NCI-H748 treated with DMSO at 0.1 percent for 48 hours (cell line): ENCODE measurements at regions not wholly inside any gene's neighbourhood (a gene's known extent, or its start where the extent isn't known, plus 50 kb on each side); places are given as distances from the start of the nearest gene placed in this dataset.
A peak's percentile ranks its signal among the peaks of the same experiment; 100 is the strongest.

ENCODE experiments used
- DNase-seq: peaks from one replicate; lab custom pipeline; 2025; lab: John Stamatoyannopoulos, UW

DNA sequence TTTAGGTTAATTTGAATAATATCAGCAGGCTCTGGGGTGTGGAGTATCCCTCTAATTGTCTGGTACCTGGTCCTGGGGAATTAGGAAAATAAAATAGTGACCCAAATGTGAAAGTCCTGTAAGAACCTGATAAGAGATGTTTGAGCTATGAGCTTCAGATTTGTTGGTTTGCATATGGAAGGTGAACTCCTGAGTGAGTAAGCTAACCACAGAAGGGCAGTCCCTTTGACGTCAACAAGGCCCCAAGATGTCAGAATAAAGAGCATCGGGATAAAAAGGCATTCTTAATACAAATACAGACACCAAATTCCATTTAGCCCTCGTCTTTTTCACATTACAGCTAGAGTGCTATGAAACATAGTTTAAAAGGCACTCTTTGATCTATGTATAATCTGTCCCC is 1366.3 kb upstream of the TMEFF2 start:
- no peak for DNase-seq

DNA sequence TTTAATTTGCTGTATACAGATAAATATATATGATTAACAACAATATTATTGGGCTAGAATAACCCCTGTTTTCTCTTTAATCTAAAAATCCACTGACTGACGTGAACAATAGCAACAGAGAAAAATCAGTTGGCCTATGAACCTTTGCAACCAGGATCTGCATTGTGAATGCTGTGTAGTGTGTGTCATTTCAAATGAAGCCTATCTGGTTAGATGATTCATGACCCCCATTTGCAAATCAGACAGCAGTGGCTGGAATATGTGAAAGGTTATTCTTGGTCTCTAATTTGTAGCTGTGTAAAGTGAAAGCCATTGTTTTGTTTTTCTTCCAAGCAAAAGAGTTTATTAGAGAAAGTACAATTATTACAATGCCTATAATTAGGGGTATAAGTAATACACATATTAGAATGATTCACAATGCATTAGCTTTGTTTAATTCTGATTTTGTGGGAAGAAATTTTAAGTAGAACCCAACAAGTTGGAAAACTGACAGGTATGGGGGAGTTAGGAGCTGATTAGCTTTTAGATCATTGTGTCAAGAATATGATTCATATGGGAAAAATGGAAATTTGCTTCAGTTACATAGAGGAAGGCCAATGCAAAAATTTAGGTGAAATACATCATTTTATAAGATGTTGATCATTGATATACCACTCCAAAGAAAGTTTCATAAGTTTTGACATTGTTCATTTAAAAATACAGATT is 1362.2 kb upstream of the TMEFF2 start:
- no peak for DNase-seq

DNA sequence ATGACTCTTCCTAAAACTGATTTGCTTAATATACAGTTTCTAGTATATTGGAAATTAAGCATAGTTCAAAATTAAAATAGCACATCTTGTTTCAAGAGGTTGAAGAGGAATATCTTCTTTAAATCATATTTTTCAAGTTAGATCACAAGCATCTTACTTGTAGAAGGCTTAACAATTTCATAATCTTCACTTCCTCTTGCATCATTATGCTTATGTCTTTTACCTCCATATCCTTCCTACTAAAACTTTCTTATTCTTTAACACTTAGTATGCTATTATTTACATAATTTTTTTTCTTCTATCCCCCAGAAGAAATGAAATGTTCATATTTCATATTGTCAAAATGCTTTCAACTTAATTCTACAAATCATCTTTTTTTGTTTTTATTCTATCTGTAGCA is 1354.9 kb upstream of the TMEFF2 start:
- DNase-seq: no peak

DNA sequence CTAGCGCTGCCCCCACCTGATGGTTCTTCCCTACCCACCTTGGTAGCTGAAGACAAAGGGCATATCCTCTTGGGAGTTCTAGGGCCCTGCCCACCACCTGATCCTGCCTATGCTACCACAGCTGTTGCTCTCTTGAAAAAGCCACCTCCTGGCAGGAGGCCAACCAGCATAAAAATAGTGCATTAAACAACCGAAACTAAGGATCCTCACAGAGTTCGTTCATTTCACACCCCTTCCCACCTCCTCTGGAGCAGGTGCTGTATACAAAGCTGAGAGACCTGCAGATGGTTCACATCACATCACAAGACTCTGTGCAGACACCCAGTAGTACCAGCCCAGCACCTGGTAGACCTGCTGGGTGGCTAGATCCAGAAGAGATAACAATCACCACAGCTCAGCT is 1348.0 kb upstream of the TMEFF2 start:
- peak; percentile 52 for DNase-seq

DNA sequence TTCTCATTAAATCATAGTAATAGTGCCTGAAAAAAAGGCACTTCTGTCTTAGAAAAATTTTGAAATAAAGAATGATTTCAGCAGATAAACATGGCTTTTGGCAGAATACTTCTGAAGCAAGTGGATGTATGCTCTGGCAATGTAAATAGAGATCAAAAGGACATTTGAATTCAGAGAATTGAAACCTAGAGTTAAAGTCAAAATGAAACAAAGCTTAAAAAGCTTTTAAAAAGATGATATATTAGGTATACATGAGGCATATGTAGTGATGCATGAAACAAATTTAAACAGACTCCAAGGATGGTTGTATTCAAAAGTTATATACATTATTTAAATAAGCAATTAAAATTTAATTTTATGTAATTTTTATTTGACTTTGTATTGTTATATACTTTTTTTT is 1344.5 kb upstream of the TMEFF2 start:
- no peak for DNase-seq

DNA sequence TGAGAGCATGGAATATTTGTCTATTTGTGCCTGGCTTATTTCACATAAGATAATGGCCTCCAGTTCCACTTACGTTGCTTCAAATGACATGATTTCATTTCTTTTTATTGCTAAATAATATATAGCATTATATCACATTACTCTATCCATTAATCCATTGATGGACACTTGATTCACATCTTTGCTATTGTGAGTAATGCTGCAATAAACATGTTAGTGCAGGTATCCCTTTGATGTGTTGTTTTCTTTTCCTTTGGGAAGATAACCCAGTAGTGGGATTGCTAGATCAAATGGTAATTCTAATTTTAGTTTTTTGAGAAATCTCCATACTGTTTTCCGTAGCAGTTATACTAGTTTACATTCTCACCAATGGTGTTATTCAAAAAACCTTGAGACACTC is 1343.3 kb upstream of the TMEFF2 start:
- no peak for DNase-seq

DNA sequence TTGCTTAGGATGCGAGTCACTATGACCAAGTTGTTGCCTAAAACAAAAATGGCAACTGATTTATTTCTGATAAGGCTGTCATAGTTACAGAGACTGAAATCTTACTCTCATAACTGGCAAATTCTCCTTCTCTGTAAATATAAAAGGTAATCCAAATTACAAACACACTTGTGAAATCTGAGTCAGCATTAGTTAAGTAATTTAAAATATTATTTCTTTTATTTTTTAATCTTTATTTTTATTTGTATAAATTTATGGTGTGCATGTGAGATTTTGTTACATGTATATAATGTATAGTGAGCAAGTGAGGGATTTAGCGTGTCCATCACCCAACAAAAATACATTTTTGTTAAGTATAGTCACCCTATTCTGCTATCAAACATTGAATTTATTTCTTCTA is 1342.8 kb upstream of the TMEFF2 start:
- no peak for DNase-seq

DNA sequence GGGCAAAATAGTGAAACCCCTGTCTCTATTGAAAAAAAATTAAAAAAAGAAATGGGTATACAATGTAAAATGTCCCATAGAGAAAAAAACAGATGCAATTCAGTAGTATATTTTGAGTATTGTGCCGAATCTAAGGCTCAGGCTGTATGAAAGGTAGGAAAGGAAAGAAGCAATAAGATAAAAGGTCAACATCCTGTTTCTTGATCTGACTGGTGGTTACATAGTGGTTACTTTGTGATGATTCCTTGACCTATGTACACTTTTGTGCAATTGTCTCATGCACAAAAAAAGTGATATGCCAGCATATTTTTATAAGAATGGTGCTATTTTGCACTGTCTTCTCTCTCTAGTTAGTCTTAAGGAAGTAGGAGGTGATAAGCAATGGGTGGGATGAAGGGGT is 1333.7 kb upstream of the TMEFF2 start:
- DNase-seq: no peak

DNA sequence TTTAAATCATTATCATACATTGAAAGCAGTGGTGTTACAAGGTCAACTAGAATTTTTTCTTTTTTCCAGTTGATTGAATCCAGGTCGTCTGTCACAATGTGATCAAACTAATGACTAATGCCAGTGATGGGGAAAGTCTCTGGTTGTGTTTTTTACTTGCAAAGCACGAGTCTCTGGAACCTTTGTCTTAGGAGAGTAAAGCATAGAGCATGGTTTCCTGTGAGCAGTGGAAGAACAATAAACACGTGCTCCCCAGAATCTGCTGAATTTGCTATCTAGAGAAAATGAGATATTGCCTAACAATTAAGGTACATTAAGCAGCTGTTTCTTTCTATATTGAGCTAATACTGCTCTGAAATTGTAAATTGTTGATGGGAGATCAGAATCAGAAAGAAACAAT is 1332.4 kb upstream of the TMEFF2 start:
- DNase-seq: no peak

DNA sequence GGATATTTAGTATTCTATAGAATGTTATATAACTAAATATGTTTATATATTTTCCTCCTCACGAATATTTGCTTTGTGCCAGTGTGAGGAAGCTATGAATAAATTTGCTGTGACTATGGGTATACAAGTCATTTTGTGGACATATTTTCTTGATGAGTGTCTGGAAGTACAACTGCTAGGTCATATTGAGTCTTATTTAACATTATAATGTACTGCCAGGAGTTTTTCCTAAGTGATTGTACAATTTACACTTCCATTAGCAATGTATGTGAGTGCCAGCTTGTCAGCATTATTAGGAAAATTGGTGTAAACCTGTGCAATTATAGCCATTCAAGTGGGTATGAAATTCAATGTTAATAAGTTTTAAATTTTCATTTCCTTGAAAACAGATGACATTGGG is 1328.9 kb upstream of the TMEFF2 start:
- DNase-seq: no peak

DNA sequence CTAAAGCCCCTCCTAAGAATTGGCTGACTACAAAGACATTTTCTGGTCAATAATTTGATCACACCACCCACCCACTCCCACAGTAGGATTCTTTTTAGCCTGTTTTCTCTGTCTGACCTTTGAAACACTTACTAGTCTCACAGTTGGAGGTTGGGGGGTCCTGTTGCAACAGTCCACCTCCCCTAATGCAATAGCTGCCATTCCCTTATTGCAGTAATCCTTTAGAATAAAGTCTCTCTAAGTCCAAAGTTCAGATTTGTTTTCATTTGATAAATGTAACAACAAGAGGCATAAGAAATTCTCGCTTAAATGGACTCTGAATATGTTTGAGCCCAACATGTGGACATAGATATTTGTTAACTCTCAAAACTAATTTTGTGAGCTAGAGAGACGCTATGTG is 1326.8 kb upstream of the TMEFF2 start:
- DNase-seq: no peak

DNA sequence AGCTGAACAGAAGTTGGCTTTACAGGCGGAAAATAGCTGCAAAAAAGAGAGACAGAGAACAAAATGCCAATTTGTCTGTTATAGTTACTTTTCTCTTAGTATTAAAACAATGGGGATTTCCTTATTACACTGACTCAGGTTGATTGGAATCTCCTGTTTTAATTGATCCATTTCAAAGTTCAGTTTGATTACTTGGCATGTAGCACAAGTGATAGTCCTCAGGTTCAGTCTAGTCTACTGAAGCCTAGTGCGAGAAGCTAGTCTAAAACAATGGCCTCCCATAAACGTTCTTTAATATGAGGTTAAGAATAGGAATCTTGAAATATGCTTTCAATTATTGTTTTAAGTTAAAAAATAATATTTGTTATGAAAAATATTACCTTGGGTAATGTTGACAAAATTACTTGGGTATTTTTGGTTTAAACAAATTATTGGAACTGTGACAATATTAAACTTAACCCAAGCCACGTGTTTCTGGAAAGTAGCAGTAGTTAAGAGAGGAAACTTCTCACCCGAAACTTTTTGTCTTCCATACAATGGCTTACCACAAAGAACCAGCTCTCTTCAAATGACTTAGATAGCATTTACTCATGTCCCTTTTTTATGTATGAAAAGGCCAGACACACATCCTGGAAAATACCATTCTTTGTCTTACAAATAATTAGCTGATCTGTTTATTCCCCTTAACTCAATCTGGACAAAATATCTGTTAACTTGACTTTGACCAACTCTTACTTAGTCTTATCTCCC is 1326.2 kb upstream of the TMEFF2 start:
- DNase-seq: no peak

DNA sequence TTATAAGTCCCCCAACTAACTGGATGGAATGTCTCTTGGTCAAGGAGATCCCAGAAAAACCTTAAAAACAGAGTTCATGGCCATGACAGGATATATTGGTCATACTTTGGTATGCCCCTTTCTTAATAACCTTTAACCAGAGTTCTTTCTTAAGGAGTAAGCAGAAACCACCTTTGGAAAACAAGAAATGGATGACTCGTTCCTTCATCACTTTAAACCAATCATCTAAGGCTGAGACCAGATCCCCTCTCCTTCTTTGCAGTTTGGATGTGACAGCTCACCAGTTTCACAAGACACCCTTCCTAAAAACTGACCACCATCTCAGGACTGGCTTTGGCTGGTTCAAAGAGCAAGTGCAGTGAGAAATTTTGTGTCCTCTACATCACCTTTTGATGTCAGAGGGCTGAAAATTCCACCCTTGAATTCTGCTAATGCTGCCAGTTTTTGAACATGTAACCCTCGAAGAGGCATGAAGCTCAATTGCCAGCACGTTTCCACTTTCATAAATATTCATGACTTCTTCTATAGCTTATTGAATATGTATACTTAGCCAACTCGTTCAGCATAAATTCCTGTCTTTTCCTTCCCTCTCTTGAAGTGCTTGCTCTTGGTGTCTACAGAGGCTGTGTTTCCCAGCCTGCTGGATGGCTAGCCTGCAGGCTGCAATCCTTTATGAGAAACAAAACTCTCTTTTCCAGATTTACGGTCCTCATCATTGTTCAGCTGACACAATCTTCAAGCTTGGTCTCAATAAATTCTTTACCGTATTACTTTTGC is 1323.5 kb upstream of the TMEFF2 start:
- DNase-seq: no peak

DNA sequence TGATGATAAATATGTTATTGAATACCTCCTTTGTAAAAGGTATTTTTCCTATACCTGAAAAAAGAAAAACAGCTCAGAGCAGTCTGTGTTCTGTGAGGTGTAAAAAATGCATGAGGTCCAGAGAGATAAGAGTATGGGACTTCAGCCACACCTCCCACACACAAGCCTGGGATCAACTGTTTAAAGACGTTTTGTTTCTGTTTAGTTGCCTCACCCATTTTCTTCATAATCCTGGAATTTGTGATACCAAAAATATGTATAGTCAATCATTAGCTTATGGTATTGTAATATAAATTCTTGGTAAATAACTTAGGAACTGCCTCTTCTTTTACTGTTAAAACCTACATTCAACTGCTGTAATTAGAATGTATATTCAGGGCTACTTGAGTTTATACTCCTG is 1322.9 kb upstream of the TMEFF2 start:
- no peak for DNase-seq

DNA sequence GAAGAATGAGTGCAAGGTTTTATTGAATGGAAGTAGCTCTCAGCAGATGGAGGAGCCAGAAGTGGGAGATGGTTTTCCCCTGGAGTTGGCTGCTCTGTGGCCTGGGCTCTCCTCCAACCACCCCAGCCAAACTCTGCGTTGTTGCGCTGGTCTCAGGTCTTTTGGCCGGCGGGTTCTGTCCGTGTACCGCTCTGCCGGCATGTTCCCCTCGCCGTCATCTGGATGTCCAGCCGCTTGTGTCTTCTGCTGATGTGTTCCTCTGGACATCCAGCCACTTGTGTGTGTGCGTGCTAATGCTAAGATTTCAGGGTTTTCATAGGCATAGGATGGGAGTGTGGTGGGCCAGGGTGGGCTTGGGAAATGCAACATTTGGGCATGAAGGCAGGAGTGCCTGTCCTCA is 1311.3 kb upstream of the TMEFF2 start:
- DNase-seq: no peak

DNA sequence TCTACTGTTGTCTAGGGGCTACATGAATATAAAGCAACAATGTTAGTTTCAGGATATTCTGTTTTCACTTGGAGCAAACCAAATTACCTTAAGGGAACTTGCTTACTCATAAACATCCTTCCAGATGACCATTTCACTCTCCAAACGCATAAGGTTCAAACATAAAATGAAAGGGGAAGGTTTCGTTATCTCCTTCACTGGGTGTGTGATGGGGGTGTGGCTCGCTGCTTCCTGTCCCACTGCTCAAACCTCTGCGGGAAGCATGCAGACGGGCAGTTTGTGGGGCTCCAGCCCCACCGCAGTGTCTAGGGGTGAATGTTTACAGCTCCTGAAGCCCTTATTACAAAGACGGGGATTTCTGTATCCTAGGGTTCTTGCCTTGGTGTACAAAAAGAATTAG is 1310.9 kb upstream of the TMEFF2 start:
- DNase-seq: no peak

DNA sequence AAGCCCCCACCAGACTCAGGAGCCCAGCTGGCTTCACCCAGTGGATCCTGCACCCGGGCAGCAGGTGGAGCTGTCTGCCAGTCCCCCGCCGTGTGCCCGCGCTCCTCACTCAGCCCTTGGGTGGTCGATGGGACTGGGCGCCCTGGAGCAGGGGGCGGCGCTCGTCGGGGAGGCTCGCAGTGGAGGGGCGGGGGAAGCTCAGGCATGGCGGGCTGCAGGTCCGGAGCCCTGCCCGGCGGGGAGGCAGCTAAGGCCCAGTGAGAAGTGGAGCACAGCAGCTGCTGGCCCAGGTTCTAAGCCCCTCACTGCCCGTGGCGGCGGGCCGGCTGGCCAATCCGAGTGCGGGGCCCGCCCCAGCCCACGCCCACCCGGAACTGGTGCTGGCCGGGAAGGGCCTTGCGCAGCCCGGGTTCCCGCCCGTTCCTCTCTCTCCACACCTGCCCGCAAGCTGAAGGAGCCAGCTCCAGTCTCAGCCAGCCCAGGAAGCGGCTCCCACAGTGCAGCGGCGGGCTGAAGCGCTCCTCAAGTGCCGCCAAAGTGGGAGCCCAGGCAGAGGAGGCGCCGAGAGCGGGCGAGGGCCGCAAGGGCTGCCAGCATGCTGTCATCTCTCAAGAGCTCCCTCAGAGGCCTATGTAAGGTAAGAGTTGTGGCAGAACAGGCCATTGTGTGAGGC is 1307.8 kb upstream of the TMEFF2 start:
- DNase-seq: no peak

DNA sequence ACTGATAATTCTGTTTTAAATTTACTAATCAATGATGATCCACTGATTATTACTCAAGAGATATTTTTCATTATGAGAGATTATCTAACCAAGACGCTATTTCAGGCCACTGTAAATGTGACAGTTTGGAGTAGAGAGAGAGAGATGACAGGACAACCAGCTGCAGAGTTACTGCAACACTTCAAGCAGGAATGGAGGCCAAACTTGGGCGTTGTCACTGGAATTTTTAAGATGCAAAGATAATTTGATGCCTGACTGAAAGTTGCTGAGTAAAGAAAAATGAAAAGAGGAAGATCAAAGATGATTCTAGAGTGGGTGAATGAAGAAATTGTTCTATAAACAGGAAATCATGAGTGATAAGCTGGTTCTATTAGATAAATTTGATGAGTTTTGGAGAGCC is 1302.1 kb upstream of the TMEFF2 start:
- no peak for DNase-seq

DNA sequence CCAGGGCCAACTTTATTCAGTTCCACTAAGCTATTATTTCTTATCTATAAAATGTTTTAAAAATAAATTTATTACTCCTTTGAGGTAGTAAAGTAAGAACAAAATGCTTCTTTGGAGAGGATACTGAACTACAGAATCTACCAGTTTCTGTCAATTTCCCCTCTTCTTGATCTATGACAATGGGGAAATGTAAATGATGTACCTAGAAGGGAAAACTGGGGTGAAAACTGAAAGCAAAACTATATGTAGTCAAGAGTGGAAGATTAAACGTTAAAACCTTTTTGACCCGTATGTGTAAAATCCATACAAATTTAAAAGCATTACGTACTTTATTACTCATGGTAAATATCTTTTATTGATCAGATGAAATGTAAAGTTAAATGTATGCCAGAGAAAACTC is 1287.8 kb upstream of the TMEFF2 start:
- no peak for DNase-seq

DNA sequence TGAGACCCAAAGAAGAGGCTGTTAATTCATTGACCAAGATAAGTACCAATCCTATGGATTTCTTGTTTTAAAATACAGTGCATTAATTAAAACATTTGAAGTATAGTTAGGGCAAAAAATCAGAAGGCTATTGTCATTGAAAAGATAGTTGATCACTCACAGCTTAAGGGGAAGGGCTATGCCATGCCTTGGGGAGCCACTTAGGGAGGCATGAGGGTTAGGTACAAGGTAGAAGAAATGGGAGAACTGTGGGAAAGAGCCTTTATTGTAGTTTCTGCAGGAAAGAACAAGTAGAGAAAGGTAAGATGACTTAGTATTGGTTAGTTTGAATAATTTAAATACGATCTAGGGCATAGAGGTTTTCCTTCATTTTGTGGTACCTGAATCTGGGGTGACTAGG is 1285.5 kb upstream of the TMEFF2 start:
- DNase-seq: no peak

DNA sequence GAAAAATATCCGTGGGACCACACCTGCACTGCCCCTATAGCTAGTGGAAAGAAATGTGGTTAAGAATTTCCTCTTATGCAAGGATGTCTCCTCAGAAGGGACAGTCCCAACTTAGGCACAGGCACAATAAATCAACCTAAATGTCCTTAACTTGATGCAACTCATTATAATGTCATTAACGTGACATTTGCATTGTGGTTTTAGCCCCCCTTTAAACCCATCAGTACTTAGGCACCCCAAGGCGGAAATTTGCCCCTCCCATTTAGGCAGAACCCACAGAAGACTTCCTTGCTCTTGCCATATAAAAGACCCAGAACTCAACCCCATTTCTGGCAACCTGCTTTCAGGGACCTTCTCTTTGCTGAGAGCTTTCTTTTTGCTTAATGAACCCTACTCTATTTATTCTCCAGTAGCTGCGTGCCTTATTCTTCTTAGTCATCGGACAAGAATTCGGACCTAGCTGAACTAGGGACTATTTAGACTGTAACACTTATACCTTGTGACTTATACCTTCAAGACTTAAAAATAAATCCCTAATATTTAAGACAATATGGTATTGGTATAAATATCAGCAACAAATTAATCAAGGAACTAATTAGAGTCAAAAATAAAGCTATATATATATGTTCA is 1281.6 kb upstream of the TMEFF2 start:
- DNase-seq: no peak

DNA sequence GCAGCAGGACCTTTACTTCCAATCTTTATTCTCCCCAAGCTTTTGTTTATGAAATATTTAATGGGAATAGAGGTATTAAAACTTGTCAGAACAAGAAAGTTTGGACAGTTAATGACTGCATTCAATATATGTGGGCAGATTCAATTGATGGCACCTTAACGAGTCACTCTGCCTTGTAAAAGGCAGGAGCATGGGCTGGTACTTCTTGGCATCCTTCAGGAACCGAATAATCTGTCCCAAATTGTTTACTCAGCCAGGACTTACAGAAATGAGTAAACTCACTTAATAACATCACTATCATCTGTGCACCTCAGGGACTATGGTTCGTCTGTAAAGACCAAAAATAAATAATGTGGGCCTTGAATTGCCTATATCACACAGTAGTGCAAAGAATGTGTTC is 1280.3 kb upstream of the TMEFF2 start:
- no peak for DNase-seq
